Chondrocyte (in vitro differentiated cells): ENCODE measurements at regions not wholly inside any gene's neighbourhood (a gene's known extent, or its start where the extent isn't known, plus 50 kb on each side); places are given as distances from the start of the nearest gene placed in this dataset.
"Not testable (repeated sequence)": the region's sequence is repeated elsewhere in the genome, so short reads cannot be mapped to it uniquely, and the experiment has no call there.

Source experiments
- DNase-seq: peaks from one replicate; pipeline ENCODE4 v3.0.0; 2021; ENCODE audit warnings: mixed read lengths, low spot score
- H3K27ac Mint-ChIP-seq: one replicate; pipeline ENCODE4 v1.8.0; 2021; ENCODE audit warnings: mild to moderate bottlenecking, moderate library complexity, mixed read lengths; ENCODE audit not compliant: unreplicated experiment
- H3K27me3 Mint-ChIP-seq: 2 replicates; pipeline ENCODE4 v1.8.0; 2021; ENCODE audit warnings: low read depth, mixed read lengths
- H3K36me3 Mint-ChIP-seq: 2 replicates; pipeline ENCODE4 v1.8.0; 2021; ENCODE audit warnings: low read depth, mixed read lengths
- H3K4me1 Mint-ChIP-seq: 2 replicates; pipeline ENCODE4 v1.8.0; 2021; ENCODE audit warnings: low read depth, mild to moderate bottlenecking, mixed read lengths
- H3K4me3 Mint-ChIP-seq: one replicate; pipeline ENCODE4 v1.8.0; 2021; ENCODE audit warnings: mild to moderate bottlenecking, moderate library complexity, mixed read lengths; ENCODE audit not compliant: unreplicated experiment
- H3K9me3 Mint-ChIP-seq: 2 replicates; pipeline ENCODE4 v1.8.0; 2021; ENCODE audit warnings: low read depth, mixed read lengths

GRCh38 chr14:19132013-19132835 lies 165.0 kb downstream of the POTEM start:
- peak; percentile 57 for DNase-seq
- not testable (repeated sequence) for H3K27me3 Mint-ChIP-seq, H3K9me3 Mint-ChIP-seq, H3K4me3 Mint-ChIP-seq, H3K36me3 Mint-ChIP-seq, H3K27ac Mint-ChIP-seq, H3K4me1 Mint-ChIP-seq

- not testable (repeated sequence) for H3K36me3 Mint-ChIP-seq, H3K27ac Mint-ChIP-seq, H3K4me1 Mint-ChIP-seq, H3K4me3 Mint-ChIP-seq, H3K27me3 Mint-ChIP-seq, DNase-seq, H3K9me3 Mint-ChIP-seq
Measured at GRCh38 chr14:19132836-19133120, 165.5 kb downstream of the POTEM start.

DNA sequence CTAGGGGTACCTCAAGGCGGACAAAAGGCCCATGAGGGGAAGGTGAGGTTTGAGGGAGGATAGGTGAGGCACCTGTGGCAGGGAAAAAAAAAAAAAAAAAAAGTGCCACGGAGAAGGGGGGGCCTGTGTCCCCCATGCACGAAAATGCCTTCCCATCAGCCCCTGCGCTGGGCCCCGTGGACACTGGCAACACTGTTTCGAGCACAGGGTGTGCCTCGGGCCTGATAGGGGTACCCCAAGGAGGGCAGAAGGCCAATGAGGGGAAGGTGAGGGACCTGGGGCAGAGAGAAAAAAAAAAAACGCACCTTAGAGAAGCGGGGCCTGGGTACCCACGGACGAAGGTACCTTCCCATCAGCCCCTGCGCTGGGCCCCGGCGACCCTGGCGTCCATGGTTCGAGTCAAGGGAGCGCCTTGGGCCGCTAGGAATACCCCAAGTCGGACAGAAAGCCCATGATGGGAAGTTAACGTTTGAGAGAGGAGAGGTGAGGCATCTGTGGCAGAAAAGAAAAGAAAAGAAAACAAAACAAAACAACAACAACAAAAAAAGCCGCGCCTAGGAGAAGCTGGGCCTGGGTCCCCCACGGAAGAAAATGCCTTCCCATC lies 190.0 kb downstream of the POTEM start:
- not testable (repeated sequence) for DNase-seq, H3K4me1 Mint-ChIP-seq, H3K27me3 Mint-ChIP-seq, H3K9me3 Mint-ChIP-seq, H3K27ac Mint-ChIP-seq, H3K36me3 Mint-ChIP-seq, H3K4me3 Mint-ChIP-seq

DNA sequence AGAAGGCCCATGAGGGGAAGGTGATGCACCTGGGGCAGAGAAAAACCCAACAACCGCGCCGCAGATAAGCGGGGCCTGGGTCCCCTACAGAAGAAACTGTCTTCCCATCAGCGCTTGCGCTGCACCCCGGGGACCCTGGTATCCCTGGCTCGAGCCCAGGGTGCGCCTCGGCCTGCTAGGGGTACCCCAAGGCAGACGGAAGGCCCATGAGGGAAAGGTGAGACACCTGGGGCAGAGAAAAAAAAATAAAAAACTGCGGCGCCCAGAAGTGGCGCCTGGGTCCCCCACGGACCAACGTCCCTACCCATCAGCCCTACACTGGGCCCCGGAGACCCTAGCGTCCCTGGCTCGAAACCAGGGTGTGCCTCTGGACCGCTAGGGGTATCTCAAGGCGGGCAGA lies 190.8 kb downstream of the POTEM start:
- H3K9me3 Mint-ChIP-seq: peaks cover 10% of the 10 kb centered on the region
- not testable (repeated sequence) for DNase-seq, H3K27me3 Mint-ChIP-seq, H3K4me3 Mint-ChIP-seq, H3K27ac Mint-ChIP-seq, H3K36me3 Mint-ChIP-seq, H3K4me1 Mint-ChIP-seq

DNA sequence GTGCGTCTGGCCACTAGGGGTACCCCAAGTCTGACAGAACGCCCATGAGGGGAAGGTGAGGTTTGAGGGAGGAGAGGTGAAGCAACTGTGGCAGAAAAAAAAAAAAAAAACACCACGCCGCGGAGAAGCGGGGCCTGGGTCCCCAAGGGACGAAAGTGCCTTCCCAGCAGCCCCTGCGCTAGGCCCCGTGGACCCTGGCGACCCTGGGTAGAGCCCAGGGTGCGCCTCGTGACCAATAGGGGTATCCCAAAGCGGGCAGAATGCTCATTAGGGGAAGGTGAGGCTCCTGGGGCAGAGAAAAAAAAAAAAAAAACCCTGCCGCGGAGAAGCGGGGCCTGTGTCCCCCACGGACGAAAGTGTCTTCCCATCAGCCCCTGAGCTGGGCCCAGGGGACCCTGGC lies 191.4 kb downstream of the POTEM start:
- not testable (repeated sequence) for H3K27ac Mint-ChIP-seq, H3K36me3 Mint-ChIP-seq, H3K27me3 Mint-ChIP-seq, H3K4me3 Mint-ChIP-seq, DNase-seq, H3K4me1 Mint-ChIP-seq
- H3K9me3 Mint-ChIP-seq: peaks cover 10% of the 10 kb centered on the region

DNA sequence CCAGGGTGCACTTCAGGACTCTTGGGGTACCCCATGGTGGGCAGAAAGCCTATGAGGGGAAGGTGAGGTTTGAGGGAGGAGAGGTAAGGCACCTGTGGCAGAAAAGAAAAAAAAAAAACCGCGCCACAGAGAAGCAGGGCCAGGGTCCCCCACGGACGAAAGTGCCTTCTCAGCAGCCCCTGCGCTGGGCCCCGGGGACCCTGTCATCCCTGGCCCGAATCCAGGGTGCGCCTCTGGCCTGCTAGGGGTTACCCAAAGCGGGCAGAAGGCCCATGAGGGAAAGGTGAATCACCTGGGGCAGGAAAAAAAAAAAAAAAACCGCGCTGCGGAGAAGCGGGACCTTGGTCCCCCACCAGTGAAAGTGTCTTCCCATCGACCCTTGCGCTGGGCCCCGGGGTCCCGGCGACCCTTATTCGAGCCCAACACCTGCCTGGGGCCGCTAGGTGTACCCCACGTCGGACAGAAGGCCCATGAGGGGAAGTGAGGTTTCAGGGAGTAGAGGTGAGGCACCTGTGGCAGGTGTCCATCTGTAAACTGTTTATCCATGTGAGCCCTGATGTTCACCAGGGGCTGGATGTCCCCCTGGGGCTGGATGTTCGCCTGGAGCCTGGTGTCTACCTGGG lies 191.9 kb downstream of the POTEM start:
- H3K4me1 Mint-ChIP-seq, H3K27me3 Mint-ChIP-seq, H3K27ac Mint-ChIP-seq, H3K36me3 Mint-ChIP-seq, DNase-seq, H3K4me3 Mint-ChIP-seq: not testable (repeated sequence)
- peaks cover 10% of the 10 kb centered on the region for H3K9me3 Mint-ChIP-seq

DNA sequence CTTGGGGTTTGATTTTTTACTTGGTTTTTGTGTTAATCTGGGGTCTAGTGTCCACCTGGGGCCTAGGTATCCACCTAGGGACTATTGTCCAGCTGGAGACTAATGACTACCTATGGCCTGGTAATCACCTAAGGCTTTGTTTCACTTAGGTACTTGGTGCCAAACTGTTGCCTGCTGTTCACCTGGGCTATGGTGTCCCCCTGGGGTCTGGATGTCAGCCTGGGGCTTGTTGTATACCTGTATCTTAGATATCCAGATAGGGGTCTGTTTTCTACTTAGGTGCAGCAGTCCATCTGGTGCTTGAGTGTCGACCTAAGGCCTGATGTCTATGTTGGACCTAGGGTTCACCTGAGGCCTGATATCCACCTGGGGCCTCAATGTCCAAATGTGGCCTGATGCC lies 193.1 kb downstream of the POTEM start:
- H3K4me1 Mint-ChIP-seq, H3K36me3 Mint-ChIP-seq, H3K27me3 Mint-ChIP-seq, H3K4me3 Mint-ChIP-seq, DNase-seq, H3K27ac Mint-ChIP-seq: not testable (repeated sequence)
- peaks cover 10% of the 10 kb centered on the region for H3K9me3 Mint-ChIP-seq

DNA sequence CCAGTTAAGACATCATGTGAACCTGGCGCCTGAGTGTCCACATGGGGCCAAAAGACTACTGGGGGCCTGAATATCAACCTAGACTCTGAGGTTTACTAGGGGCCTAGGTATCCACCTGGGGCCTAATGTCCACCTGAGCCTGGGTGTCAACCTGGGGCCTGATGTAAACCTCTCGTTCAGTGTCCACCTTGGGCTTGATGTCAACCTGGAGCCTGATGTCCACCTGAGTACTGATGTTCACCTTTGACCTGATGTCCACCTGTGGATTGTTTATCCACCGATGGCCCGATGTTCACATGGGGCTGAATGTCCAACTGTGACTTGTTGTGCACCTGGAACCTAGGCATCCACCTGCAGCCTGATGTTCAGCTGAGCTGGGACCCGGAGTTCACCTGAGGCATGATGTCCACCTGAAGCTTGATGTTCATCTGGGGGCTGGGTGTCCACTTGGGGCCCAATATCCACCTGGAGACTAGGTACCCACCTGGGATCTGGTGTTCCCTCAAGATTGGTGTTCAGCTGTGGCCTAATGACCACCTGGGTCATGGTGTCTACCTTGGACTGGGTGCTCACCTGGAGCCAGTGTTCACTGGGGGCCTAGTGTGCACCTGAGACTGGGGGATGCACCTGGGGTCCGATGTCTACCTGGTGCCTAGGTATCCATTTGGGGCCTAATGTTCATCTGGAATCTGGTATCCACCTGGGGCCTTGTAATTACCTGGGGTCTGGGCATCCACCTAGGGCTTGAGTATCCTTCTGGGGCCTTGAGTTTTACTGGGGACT lies 194.2 kb downstream of the POTEM start:
- H3K27me3 Mint-ChIP-seq, H3K36me3 Mint-ChIP-seq, H3K27ac Mint-ChIP-seq, H3K4me3 Mint-ChIP-seq, H3K4me1 Mint-ChIP-seq, DNase-seq: not testable (repeated sequence)
- peaks cover 11% of the 10 kb centered on the region for H3K9me3 Mint-ChIP-seq

- not testable (repeated sequence) for DNase-seq, H3K36me3 Mint-ChIP-seq, H3K27ac Mint-ChIP-seq, H3K4me1 Mint-ChIP-seq, H3K27me3 Mint-ChIP-seq, H3K4me3 Mint-ChIP-seq
- H3K9me3 Mint-ChIP-seq: peaks cover 13% of the 10 kb centered on the region
Measured at GRCh38 chr14:19162034-19162706, 194.9 kb downstream of the POTEM start.

DNA sequence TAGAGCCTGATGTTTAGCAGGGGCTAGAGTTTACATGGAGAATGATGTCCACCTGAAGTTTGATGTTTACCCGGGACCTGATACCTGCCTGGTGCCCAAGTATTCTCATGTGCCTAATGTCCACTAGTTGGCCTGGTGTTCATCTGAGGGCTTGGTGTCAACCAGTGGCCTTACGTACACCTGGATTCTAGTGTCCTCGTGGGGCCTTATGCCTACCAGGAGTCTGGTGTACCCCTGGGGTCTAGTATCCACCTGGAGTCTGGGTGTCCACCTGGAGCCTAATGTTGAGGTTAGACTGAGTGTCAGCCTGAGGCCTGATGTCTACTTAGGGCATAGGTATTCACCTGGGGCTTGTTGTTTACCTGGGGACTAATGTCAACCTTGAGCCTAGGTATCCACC lies 195.7 kb downstream of the POTEM start:
- not testable (repeated sequence) for H3K4me1 Mint-ChIP-seq, H3K27ac Mint-ChIP-seq, H3K36me3 Mint-ChIP-seq, H3K27me3 Mint-ChIP-seq, H3K4me3 Mint-ChIP-seq, DNase-seq
- H3K9me3 Mint-ChIP-seq: peaks cover 16% of the 10 kb centered on the region

- DNase-seq, H3K36me3 Mint-ChIP-seq, H3K27ac Mint-ChIP-seq, H3K4me3 Mint-ChIP-seq, H3K4me1 Mint-ChIP-seq, H3K27me3 Mint-ChIP-seq: not testable (repeated sequence)
- peaks cover 21% of the 10 kb centered on the region for H3K9me3 Mint-ChIP-seq
Measured at GRCh38 chr14:19163891-19164290, 196.7 kb downstream of the POTEM start.

GRCh38 chr14:19164426-19164825 lies 197.2 kb downstream of the POTEM start:
- H3K36me3 Mint-ChIP-seq, H3K4me3 Mint-ChIP-seq, H3K27me3 Mint-ChIP-seq, DNase-seq, H3K4me1 Mint-ChIP-seq, H3K27ac Mint-ChIP-seq: not testable (repeated sequence)
- H3K9me3 Mint-ChIP-seq: peaks cover 25% of the 10 kb centered on the region
